ENCODE measurements at regions not wholly inside any gene's neighbourhood (a gene's known extent, or its start where the extent isn't known, plus 50 kb on each side); places are given as distances from the start of the nearest gene placed in this dataset.
"Not testable (repeated sequence)": the region's sequence is repeated elsewhere in the genome, so short reads cannot be mapped to it uniquely, and the experiment has no call there.

DNA sequence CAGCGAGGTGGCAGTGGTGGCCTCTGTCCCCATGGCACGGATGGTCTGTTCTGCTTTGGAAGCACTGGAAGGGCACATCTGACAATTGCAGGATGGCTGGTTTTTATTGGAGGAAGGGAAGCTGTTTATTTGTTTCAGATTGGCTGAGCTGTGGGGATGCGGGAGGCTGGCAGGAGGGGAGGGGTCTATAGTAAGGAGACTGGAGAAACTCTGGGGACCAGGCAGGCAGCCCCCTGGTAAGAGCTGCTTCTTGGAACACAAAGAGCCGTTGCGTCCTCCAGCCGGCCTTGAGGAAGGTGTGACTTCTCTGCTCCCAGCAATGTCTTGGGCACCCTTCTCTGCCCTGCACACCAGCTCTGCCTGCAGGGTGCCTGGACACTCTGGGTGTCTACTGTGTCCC, 85.1 kb upstream of the SPDYE9 start:
- TF ChIP-seq POLR2A (IDR thresholded peaks at IDR 0.05): not testable (repeated sequence)
- TF ChIP-seq, protein P1, sequence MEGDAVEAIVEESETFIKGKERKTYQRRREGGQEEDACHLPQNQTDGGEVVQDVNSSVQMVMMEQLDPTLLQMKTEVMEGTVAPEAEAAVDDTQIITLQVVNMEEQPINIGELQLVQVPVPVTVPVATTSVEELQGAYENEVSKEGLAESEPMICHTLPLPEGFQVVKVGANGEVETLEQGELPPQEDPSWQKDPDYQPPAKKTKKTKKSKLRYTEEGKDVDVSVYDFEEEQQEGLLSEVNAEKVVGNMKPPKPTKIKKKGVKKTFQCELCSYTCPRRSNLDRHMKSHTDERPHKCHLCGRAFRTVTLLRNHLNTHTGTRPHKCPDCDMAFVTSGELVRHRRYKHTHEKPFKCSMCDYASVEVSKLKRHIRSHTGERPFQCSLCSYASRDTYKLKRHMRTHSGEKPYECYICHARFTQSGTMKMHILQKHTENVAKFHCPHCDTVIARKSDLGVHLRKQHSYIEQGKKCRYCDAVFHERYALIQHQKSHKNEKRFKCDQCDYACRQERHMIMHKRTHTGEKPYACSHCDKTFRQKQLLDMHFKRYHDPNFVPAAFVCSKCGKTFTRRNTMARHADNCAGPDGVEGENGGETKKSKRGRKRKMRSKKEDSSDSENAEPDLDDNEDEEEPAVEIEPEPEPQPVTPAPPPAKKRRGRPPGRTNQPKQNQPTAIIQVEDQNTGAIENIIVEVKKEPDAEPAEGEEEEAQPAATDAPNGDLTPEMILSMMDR (IDR thresholded peaks at IDR 0.05): not testable (repeated sequence)
